HG02798 (cell line): ENCODE measurements at regions not wholly inside any gene's neighbourhood (a gene's known extent, or its start where the extent isn't known, plus 50 kb on each side); places are given as distances from the start of the nearest gene placed in this dataset.

Source experiments
- ATAC-seq: cut with Tn5 transposase; IDR thresholded peaks from one replicate; pipeline ENCODE4 v1.9.1; 2021; ENCODE audit warnings: mild to moderate bottlenecking; ENCODE audit not compliant: unreplicated experiment, poor library complexity

DNA sequence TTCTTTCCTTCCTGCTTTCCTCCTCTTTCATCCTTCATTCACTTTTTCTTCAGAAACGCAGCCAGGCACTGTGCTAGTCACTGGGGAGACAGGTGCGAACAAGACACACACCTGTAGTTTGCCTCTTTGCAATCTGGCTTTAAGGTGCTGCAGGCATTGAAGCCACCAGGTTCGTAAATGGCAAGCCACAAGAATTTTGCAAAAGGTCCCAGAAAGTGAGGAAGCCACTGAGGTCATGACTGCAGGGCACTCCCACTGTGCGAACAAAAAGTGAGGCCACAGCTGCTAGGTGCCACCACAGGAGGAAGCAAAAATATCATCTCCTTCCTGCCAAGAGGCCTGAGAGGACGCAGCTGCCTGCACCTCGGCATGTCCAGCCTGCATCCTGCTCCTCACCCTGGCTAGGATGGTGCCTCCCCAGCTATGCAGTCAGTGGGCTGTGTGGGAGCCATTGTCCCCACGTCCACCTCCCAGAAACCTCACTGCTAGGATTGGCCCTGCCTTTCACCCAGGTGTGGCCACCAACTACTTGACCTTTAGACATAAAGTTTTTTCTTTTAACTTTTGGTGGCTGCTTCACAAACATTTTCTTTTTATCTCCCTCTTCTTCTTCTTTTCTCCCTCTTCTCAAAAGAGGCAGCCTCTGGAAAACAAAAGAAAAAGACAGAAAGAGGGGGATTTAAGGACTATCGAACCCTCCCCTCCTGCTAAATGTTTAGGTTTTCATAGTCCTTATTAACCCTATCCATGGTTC is 230.8 kb downstream of the BCAS1 start:
- ATAC-seq = peak; percentile 73

DNA sequence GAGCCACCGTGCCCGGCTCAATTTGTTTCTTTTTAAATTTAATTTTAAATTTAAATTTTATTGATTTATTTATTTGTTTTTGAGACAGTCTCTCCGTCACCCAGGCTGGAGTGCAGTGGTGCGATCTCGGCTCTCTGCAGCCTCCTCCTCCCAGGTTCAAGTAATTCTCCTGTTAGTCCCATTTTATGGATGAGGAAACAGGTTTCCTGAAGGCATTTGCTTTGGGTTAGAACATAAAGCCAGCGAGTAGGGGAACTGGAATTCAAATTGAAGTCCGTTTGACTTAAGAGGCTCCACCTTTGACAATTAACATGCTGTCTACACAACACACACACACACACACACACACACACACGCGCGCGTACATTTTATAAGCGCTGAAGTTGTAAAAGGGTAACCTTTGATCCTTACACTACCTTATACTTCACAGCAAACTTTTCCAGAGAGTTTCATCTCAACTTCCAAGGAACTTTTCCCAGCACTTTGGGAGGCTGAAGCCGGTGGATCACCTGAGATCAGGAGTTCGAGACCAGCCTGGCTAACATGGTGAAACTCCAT is 232.0 kb downstream of the BCAS1 start:
- no peak for ATAC-seq

DNA sequence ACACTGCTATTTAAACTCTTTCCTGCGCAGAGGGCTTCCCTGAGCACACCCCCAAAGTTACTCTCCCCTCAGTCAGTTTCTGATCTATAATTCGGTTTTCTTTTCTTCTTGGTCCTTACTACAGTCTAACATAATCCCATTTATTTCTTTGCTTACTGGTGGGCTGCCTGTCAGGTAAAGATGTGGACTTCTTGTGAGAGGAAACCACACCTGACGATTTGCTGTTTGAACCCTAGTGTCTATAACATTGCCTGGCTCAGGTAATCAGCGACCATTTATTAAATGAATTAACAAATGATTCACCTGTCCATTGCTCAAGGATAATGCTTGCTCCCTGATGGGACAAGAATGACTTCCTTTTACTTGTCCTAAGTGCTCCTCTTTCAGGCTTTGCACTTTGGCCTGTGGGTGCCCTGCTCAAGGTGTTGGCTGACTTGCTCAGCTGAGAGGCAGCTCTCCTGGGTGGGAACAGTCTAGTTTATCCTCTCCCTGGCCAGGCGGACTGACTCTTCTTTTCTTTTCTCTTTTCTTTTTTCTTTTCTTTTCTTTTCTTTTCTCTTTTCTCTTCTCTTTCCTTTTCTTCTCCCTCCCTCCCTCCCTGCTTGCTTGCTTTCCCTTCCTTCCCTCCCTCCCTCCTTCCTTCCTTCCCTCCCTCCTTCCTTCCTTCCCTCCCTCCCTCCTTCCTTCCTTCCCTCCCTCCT is 233.1 kb downstream of the BCAS1 start:
- no peak for ATAC-seq

DNA sequence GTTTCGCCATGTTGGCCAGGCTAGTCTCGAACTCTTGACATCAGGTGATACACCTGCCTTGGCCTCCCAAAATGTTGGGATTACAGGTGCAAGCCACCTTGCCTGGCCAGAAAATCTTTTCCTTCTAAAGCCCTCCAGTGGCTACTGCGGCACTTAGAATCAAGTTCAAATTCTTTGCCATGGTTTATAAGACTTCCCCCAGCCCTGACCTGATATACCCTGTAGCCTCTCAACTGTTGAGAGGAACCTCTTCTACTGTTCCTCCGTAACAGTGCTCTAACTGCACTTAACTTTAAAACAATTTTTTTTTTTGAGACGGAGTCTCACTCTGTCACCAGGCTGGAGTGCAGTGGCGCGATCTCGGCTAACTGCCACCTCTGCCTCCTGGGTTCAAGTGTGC is 235.6 kb downstream of the BCAS1 start:
- no peak for ATAC-seq

DNA sequence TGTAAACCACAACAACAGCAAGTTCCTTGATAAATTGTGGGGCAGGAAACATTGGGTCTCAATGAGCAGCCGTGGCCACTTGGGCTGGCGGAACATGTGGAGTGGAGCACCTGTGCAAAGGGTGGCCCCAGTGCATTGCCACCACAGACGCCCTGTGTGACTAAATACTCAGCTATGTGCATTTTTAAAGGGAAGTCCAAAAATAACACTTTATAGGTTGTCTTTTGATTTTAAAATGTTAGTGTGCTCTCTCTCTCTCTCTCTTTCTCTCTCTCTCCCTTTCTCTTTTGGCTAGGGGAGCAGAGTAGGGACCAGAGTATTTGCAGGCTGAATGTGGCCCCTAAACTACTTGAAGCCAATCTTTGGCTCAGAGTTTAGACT is 236.3 kb downstream of the BCAS1 start:
- ATAC-seq = peak; percentile 47

DNA sequence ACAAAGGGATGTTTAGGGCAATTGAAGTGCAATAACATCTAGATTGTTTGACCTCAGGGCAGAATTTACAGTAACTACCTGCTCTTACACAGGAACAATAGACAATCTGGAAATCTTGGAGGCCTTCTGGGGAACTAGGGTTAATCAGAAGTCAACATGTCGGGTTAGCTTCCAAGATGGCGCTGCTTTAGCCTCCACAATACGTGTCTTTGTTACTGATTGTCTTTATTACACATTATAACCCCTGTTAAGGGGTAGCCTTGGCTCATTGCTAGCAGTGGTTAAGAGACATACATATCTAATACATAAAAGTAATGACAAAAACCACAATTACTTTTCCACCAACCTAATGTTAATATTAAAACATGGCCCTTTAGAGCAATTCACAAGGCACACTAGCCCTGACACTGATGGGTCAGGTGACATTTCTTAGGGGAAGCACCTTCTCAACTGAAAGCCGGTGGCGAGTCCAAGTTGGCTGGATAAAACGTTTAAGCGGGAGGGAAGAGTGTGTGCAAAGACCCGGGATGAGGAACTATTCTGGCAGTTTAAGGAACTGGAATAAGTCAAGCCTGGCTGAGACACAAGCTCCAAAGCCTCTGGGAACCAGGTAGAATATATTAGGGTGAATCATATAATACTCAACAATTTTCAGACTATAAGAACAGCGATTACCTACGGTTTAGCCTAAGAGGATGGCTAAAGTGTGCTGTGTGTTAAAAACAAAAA is 236.9 kb downstream of the BCAS1 start:
- peak; percentile 14 for ATAC-seq

DNA sequence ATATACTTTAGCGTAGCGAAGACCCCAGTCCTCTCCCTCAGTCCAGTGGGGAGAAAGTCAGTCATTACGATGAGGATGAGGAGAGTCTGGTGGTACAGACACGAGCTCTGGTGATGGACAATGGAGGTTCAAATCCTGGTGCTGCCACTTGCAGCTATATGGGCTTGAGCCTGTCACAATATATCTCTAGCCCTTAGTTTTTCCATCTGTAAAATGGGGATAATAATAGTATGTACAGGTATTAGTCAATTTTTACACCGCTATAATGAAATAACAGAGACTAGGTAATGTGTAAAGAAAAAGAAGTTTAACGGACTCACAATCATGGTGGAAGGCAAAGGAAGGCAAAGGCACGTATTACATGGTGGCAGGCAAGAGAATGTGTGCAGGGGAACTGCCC is 237.9 kb downstream of the BCAS1 start:
- ATAC-seq = no peak

DNA sequence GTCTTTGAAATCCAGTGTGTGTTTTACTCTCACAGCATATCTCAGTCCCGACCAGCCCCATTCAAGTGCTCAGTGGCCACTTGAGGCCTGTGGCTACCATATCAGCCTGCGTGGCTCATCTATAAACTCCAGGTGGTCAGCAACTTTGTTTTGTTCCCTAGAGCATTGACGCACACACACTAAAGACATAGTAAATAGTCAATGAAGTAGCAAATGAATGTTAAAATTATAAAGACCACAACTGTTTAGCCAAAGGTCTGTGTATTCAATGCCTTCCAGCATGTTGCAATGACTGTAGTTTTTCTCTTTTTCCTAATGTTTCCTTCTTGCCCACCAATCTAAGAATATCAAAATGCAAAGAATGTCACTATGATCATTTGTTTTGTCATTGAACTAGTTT is 238.2 kb upstream of the ZNF217 start:
- no peak for ATAC-seq

DNA sequence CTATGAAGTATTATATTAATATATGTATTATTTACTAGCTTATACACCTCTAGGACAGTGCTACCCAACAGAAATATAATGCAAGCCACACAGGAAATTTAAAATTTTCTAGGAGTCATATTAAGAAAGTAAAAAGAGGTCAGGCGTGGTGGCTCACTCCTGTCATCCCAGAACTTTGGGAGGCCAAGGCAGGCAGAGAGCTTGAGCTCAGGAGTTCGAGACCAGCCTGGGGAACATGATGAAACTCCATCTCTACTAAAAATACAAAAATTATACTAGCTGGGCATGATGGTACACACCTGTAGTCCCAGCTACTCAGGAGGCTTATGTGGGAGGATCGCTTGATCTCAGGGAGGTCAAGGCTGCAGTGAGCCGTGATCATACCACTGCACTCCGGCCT is 237.6 kb upstream of the ZNF217 start:
- no peak for ATAC-seq

DNA sequence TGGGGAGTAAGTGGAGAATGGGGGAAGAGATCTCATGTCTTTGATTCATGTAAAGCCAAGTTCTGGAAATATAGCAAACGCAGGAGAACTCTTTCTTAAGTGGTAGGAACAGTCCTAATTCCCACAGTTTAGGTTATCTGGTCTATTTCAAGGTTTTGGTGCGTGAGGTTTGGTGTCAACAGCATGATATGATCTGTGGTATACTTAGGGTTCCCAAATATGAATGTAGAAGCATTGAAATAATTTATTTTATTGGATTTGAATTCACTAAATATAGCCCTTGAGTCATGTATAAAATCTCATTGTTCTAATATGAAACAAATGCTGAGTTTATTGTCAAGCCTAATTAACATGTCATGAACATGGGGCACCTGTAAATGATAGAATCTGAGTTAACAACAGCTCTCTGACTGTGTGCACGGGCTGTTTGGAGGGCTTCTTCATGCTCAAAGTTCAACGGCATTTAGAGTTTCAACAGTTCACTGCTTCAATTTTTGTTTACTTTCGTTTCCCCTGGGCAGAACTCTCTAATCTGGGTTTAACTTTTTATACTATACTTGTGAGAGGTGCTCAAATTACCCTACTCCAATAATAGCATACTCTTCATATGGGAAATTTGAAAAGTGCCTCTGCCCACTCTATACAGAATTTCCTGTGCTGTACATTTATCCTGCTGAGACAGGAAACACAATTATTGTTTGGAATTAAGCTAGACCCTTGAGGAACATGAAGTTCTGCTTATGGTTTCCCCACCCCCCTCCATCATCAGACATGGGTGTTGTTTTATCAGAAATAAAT is 236.3 kb upstream of the ZNF217 start:
- peak; percentile 31 for ATAC-seq

DNA sequence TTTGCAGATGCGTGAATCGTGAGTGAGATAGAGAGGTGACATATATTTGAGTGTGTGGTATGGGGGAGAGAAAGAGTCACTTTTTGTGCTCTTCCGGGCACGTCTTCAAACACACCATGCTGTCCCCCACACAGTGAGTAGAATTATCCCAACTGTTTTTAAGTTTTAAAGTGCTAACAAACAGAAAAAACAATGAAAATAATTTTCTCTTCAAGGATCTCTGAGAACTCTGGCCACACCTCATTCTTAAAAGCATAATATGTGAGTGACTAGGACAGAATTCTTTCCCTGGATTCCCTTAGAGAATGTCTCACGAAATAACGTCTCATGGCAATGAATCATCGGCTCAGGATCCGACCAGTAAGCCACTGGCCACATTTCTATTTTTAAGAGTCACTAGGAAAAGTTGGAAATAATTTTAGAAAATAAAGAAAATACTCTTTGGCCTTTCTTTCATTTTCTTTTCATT is 235.7 kb upstream of the ZNF217 start:
- peak; percentile 28 for ATAC-seq

DNA sequence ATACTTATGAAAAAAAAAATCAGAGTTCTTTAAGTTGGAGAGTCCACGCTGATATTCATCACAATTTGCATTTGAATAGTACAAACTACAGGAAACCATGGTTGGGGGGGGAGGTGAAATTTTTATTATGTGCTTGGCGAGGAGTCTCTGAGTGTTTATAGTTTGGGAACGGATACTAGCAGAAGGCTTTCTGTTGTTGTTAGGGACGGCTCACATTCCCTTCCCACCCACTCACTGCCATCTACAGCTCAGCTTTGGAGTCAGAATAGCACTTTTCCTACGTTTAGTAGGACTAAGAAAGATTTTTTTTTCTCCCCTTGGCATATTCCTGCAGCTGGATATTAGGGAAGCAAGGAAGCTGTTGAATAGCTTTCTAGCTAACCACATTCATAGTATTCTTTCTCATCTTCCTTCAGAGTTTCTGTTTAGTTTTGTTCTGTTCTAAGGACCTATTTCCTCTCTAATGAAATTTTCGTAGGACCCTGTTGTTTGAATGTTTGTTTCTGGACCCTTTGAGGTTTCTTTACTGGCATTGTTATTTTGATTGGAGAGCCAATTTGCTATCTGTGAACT is 235.1 kb upstream of the ZNF217 start:
- ATAC-seq = peak; percentile 18

DNA sequence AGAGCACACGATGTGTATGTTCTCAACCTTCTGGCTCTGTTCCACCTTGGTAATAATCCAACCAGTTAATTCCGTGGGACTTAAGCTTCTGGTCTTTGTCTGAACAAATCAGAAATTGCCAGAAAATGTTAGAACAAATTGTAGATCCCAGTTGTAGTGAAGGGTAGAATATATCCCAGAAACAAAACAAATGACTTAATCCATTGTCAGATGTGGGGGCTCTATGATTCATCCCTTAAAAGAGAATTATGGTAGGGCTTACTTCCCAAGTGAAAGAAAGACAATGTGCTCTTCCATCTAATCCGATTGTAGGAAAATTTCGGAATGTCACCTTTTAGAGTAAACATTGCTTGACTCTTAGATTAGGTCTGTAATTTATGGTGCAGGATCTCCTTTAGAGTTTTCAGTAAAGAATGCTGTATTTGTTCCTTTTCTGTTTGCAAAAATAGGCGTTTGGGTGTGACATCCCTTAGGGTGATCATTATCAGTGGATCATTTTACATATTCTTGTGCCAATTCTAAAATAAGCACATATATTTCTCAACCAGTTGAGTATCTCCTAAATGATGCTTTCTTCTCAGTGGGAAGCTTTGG is 234.5 kb upstream of the ZNF217 start:
- no peak for ATAC-seq

DNA sequence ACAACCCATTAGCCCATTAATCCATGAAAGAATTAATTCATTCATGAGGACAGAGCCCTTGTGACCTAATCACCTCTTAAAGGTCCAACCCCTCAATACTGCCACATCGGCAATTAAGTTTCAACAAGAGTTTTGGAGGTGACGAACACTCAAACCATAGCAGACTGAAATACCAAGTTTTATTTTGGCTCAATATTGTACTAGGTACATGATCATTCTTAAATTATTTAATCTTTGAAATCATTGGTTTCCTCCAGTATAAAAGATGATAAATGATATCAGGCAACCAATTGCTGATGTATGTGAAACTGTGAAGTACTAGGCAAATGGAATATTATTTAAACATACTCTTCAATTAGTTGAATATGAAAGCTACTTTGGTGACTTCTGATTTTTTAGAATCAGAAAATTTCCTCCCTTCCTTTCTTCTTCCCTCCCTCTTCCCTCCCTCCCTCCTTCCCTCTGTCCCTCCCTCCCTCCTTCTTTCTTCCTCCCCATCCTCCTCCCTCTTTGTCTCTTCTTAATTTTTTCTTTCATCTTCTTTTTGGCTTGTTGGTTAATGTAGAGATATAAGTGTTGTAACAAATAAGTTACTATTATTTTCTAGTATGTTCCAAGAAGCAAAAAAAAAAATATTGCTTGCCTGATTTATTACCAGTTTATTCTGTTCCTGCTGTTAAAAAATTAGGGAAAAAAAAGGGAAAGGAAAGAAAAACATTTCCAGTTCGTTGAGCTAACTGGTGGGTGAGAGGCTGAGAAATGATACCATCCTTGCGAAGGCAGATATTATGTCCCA is 233.9 kb upstream of the ZNF217 start:
- ATAC-seq = no peak

DNA sequence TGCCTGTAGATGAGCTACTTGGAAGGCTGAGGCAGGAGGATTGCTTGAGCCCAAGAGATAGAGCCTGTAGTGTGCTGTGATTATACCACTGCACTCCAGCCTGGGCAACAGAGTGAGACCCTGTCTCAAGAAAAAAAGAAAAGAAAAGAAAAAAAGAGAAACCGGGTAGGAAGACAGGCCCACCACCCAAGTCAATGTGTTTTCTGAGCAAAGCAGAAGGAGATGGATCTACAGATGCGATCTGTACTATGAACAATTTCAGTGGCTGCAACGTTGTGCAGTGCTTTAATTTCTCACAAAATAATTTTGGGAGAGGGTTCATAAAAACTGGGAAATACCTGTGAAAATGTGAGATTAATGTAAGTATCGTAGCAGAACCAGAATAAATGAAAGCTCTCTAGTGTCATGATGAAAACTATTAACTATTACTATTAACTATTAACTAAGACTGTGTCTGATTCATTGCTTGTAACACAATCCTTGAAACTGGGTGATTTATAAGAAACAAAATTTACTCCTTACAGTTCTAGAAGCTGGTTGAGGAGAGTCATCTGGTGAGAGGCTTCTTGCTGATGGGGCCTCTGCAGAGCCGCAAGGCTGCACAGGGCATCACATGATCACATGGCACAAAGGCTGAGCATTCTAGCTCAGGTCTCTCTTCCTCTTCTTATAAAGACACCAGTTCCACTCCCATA is 233.1 kb upstream of the ZNF217 start:
- peak; percentile 75 for ATAC-seq

DNA sequence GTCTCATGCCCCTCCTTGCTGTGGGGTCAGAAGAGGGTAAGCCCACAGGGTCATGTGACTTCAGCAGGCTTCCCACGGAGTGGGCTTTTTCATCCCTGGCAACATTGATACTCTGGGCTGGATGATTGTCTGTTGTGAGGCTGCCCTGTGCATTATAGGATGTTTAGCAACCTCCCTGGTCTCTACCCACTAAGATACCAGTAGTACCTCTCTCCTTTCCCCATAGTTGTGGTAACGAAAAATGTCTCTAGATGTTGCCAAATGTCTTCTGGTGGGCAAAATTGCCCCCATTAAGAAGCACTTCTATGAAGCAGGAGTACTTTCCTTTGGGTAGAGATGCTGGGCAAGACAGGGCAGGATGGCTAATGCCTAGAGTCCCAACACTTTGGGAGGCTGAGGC is 232.5 kb upstream of the ZNF217 start:
- no peak for ATAC-seq

DNA sequence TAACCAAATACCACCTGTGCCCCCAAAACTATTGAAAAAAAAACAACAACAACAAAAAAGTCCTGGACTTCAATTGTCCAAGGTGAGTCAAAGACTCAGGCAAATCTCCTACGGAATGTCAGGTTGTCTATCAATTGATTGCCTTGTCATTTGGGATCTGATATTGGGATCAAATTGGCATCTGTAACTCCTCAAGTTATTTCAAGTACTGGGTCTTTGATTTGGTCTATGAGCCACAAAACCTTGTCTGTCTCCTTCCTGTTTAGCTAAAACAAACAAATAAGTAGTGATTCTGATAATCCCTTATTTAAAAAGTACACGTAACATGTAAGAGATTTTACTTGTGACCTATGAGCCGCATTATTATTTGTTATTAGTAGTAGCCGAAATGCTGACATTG is 231.6 kb upstream of the ZNF217 start:
- no peak for ATAC-seq

DNA sequence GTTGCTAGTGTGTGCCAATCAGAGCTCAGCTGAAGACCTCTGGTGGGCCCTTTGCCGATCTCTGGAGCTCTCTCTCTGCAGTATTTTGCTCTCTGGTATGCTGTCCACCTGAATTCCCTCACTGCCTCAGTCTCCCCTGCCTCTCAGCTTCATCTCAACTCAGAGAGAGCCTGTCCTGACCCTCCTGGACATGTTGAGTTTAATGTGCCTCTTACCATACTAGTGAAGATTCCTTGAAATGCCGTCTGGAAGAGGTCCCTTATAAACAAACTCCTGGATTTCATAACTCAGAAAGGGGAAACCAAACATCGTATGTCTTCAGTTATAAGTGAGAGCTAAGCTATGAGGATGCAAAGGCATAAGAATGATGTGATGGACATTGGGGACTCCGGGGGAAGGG is 231.1 kb upstream of the ZNF217 start:
- ATAC-seq = no peak
